HepG2 (cell line): ENCODE measurements at regions not wholly inside any gene's neighbourhood (a gene's known extent, or its start where the extent isn't known, plus 50 kb on each side); places are given as distances from the start of the nearest gene placed in this dataset.

Source experiments
- ATF7-NPFF ChIP-seq: sonication (generic); formaldehyde crosslinking; IDR thresholded peaks from 2 replicates; pipeline ENCODE4 v1.8.1; 2023; ENCODE audit warnings: mild to moderate bottlenecking, low read depth, missing genetic modification reagents, moderate library complexity
- BCL6 ChIP-seq: IDR thresholded peaks from 2 replicates; pipeline ENCODE4 v1.6.1; 2016; ENCODE audit warnings: missing genetic modification reagents, missing compliant biosample characterization
- BHLHE40 ChIP-seq: IDR thresholded peaks from 2 replicates; pipeline ENCODE4 v1.6.1; 2011; ENCODE audit warnings: low read length, improper control_type of control experiment
- CTCF ChIP-seq: sonication (generic); formaldehyde crosslinking; IDR thresholded peaks from 2 replicates; pipeline ENCODE4 v1.5.0; 2020; ENCODE audit warnings: mild to moderate bottlenecking, missing genetic modification reagents, moderate library complexity
- ETV5 ChIP-seq: IDR thresholded peaks from 2 replicates; pipeline ENCODE4 v1.6.1; 2018; ENCODE audit warnings: missing biosample characterization, missing genetic modification reagents, inconsistent platforms, borderline replicate concordance
- HDAC1 ChIP-seq: sonication (generic); formaldehyde crosslinking; IDR thresholded peaks from 2 replicates; pipeline ENCODE4 v1.5.1; 2020; ENCODE audit warnings: mild to moderate bottlenecking, missing genetic modification reagents
- MNT ChIP-seq: fragments of 450-650 bp; IDR thresholded peaks from 2 replicates; pipeline ENCODE4 v1.6.1; 2016
- THAP8 ChIP-seq: sonication (generic); formaldehyde crosslinking; IDR thresholded peaks from 2 replicates; pipeline ENCODE4 v1.5.1; 2020; ENCODE audit warnings: missing genetic modification reagents, mild to moderate bottlenecking, borderline replicate concordance
- ZBTB7A ChIP-seq: sonication (generic); formaldehyde crosslinking; IDR thresholded peaks from 2 replicates; pipeline ENCODE4 v1.8.0; 2022; ENCODE audit warnings: mild to moderate bottlenecking, missing genetic modification reagents
- ZBTB8A ChIP-seq: sonication (generic); formaldehyde crosslinking; IDR thresholded peaks from 2 replicates; pipeline ENCODE4 v1.4.0; 2020; ENCODE audit warnings: mild to moderate bottlenecking, low read depth, missing genetic modification reagents, borderline replicate concordance
- ZNF256 ChIP-seq: sonication (generic); formaldehyde crosslinking; conservative IDR thresholded peaks from 2 replicates; pipeline ENCODE4 v1.4.0; 2020; ENCODE audit warnings: missing genetic modification reagents
- ZNF34 ChIP-seq: sonication (generic); formaldehyde crosslinking; IDR thresholded peaks from 2 replicates; pipeline ENCODE4 v1.4.0; 2020; ENCODE audit warnings: mild to moderate bottlenecking, missing genetic modification reagents, borderline replicate concordance
- ZNF547 ChIP-seq: sonication (generic); formaldehyde crosslinking; IDR thresholded peaks from 2 replicates; pipeline ENCODE4 v1.5.1; 2020; ENCODE audit warnings: mild to moderate bottlenecking, missing genetic modification reagents
- ZNF570 ChIP-seq: sonication (generic); formaldehyde crosslinking; IDR thresholded peaks from 2 replicates; pipeline ENCODE4 v1.4.0; 2020; ENCODE audit warnings: mild to moderate bottlenecking, missing genetic modification reagents, borderline replicate concordance
- ZNF619 ChIP-seq: sonication (generic); formaldehyde crosslinking; IDR thresholded peaks from 2 replicates; pipeline ENCODE4 v1.4.0; 2020; ENCODE audit warnings: mild to moderate bottlenecking, missing genetic modification reagents
- TF ChIP-seq, protein P1 (sequence below): sonication (generic); formaldehyde crosslinking; IDR thresholded peaks from 2 replicates; pipeline ENCODE4 v1.4.0; 2020; ENCODE audit warnings: missing genetic modification reagents
- TF ChIP-seq, protein P2 (sequence below): sonication (generic); formaldehyde crosslinking; IDR thresholded peaks from 2 replicates; pipeline ENCODE4 v1.8.1; 2023; ENCODE audit warnings: mild to moderate bottlenecking, missing genetic modification reagents
- TF ChIP-seq, protein P3 (sequence below): IDR thresholded peaks from 2 replicates; pipeline ENCODE4 v1.6.1; 2012; ENCODE audit warnings: inconsistent platforms
- TF ChIP-seq, protein P4 (sequence below): IDR thresholded peaks from 2 replicates; pipeline ENCODE4 v1.6.1; 2016; ENCODE audit warnings: missing genetic modification reagents, missing compliant biosample characterization

GRCh38 chr2:126995621-126996377, 97.1 kb downstream of the TEX51 start (continued):
- TF ChIP-seq, protein P1, sequence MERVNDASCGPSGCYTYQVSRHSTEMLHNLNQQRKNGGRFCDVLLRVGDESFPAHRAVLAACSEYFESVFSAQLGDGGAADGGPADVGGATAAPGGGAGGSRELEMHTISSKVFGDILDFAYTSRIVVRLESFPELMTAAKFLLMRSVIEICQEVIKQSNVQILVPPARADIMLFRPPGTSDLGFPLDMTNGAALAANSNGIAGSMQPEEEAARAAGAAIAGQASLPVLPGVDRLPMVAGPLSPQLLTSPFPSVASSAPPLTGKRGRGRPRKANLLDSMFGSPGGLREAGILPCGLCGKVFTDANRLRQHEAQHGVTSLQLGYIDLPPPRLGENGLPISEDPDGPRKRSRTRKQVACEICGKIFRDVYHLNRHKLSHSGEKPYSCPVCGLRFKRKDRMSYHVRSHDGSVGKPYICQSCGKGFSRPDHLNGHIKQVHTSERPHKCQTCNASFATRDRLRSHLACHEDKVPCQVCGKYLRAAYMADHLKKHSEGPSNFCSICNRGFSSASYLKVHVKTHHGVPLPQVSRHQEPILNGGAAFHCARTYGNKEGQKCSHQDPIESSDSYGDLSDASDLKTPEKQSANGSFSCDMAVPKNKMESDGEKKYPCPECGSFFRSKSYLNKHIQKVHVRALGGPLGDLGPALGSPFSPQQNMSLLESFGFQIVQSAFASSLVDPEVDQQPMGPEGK (CRISPR knock-in tag): 0 out of 2 replicates have a peak, but pooled peaks have one; percentile 17
- TF ChIP-seq ZNF547 (CRISPR knock-in tag) (0 out of 2 replicates have a peak, but pooled peaks have one; percentile 5), ZNF256 (no peak), ETV5 (CRISPR knock-in tag) (peak; percentile 9; the same call in 1 of the 2 replicates), THAP8 (CRISPR knock-in tag) (no peak), ZNF34 (CRISPR knock-in tag) (0 out of 2 replicates have a peak, but pooled peaks have one; percentile 20), ZNF619 (CRISPR knock-in tag) (0 out of 2 replicates have a peak, but pooled peaks have one; percentile 49), ZNF570 (CRISPR knock-in tag) (0 out of 2 replicates have a peak, but pooled peaks have one; percentile 23), ATF7-NPFF (CRISPR knock-in tag) (0 out of 2 replicates have a peak, but pooled peaks have one; percentile 1), BHLHE40 (no peak), HDAC1 (no peak), MNT (no peak), CTCF (CRISPR knock-in tag) (peak; percentile 42), ZBTB8A (CRISPR knock-in tag) (peak; percentile 39; the same call in 1 of the 2 replicates), ZBTB7A (no peak), BCL6 (CRISPR knock-in tag) (peak; percentile 24; the same call in 1 of the 2 replicates)
- TF ChIP-seq, protein P2, sequence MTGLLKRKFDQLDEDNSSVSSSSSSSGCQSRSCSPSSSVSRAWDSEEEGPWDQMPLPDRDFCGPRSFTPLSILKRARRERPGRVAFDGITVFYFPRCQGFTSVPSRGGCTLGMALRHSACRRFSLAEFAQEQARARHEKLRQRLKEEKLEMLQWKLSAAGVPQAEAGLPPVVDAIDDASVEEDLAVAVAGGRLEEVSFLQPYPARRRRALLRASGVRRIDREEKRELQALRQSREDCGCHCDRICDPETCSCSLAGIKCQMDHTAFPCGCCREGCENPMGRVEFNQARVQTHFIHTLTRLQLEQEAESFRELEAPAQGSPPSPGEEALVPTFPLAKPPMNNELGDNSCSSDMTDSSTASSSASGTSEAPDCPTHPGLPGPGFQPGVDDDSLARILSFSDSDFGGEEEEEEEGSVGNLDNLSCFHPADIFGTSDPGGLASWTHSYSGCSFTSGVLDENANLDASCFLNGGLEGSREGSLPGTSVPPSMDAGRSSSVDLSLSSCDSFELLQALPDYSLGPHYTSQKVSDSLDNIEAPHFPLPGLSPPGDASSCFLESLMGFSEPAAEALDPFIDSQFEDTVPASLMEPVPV (CRISPR knock-in tag): no peak
- TF ChIP-seq, protein P3, sequence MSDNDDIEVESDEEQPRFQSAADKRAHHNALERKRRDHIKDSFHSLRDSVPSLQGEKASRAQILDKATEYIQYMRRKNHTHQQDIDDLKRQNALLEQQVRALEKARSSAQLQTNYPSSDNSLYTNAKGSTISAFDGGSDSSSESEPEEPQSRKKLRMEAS: peak; percentile 33; the same call in 1 of the 2 replicates
- TF ChIP-seq, protein P4, sequence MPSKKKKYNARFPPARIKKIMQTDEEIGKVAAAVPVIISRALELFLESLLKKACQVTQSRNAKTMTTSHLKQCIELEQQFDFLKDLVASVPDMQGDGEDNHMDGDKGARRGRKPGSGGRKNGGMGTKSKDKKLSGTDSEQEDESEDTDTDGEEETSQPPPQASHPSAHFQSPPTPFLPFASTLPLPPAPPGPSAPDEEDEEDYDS: peak; percentile 38; the same call in 1 of the 2 replicates
